Islet precursor cell (in vitro differentiated cells): ENCODE measurements at regions not wholly inside any gene's neighbourhood (a gene's known extent, or its start where the extent isn't known, plus 50 kb on each side); places are given as distances from the start of the nearest gene placed in this dataset.
"Not testable (repeated sequence)": the region's sequence is repeated elsewhere in the genome, so short reads cannot be mapped to it uniquely, and the experiment has no call there.

Experiments
- DNase-seq: peaks from one replicate; pipeline ENCODE4 v3.0.0-alpha.2; 2018

GRCh38 chr4:177190995-177191580 lies 118.6 kb upstream of the NEIL3 start:
- peak; percentile 61 for DNase-seq

DNA sequence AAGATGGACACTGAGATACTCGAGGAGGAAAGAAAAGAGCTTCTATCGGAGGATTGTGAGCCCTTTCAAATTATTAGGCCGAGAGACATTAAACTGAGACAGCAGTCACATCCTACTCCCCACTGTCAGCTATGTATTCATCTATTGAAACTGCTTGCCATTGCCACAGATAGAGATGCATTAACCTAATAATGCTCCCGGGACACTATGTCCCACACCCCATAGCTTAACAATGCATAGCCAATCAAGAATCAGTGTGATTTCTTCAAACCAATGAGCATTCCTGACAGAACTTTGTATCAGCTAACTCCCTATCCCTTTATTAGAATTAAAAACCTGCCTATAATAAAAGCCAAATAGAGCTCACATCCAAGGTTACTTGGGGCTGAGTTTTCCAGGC lies 118.1 kb upstream of the NEIL3 start:
- no peak for DNase-seq

DNA sequence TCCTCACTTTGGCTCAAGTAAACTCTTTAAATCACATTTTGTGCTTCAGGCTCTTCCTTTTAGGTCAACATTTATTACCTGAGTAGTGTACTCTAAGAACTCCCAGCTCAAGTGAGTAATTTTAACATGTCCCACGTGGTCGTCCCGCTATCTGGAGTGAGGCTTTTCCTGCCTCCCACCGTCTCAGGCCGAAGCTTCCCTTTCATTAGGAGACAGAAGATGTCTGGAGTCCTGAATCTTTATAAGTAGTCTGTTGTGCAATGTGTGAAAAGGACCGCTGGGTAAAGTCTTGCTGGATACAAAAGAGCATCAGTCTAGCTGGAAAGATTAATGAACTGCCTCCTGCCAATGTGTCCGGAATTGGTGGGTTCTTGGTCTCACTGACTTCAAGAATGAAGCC lies 117.7 kb upstream of the NEIL3 start:
- no peak for DNase-seq

GRCh38 chr4:177193024-177193715 lies 116.5 kb upstream of the NEIL3 start:
- not testable (repeated sequence) for DNase-seq

DNA sequence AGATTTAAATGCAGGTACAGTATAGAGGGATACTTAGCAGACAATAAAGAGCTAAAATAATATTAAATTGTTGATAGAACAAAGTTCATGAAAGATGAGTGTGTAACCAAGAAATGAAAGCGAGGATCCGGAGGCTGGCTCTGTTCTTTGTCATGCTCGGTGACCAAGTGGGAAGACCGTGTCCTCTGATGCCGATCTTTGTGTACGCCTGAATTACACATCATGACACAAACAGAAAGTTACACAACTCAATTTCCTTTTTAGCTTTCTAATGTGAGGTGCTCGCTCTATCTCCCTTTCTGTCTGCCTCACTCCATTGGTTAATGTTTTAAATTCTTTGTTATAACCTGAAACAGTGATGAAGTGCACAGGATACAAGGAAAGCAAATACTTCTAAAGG lies 114.8 kb upstream of the NEIL3 start:
- DNase-seq: no peak

DNA sequence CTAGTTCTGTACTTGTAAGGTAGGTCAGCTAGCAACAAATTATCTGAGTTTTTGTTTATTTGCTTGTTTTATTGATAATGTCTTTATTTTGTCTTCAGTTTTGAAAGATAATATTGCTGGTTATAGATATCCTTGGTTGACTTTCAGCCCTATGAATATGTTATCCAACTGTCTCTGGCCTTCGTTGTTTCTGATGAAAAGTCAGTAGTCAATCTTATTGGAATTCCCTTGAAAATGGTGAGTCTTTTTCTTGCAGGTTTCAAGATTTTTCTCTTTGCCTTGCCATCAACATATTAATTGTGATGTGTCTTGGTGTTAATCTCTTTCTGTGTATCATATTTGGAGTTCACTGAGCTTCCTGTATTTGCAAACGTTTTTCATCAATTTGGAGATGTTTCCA lies 113.1 kb upstream of the NEIL3 start:
- DNase-seq: no peak

DNA sequence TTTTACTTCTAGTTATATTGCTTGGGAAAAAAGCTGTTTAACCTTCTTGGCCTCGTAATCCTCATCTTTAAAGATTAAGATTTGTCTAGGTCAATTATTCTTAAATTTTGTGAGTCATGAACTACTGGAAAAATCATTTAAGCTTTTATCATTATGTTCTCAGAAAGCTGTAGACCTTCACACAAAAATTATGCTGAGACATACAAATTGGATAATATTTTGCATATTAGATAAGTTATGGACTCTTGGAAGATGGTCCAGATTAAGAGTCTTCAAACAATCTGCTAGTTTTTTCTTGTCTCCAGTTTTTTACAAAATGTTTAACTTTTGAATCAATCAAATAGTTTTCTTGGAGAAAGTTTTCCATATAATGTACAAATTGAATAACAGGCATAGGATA lies 108.1 kb upstream of the NEIL3 start:
- DNase-seq: no peak

DNA sequence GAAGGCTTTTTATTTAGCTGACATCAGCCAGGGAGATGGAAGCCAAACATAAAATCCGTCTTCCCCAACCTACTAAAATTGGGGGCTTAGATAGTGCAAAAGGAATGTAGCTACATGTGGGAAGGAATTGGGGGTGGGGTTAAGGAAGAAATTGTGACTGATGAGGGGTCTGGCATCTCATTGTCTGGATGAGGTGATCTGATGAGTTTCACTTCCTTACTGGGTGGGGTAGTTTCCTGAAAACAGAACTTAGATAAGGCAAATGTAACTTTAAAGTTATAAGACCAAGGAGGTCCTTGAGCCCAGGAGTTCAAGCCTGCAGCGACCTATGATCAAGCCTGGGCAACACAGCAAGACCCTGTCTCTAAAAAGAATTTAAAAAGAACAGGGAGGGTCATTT lies 105.5 kb upstream of the NEIL3 start:
- DNase-seq: no peak

GRCh38 chr4:177214935-177215334 lies 94.7 kb upstream of the NEIL3 start:
- DNase-seq: no peak

GRCh38 chr4:177220376-177220775 lies 89.3 kb upstream of the NEIL3 start:
- no peak for DNase-seq

DNA sequence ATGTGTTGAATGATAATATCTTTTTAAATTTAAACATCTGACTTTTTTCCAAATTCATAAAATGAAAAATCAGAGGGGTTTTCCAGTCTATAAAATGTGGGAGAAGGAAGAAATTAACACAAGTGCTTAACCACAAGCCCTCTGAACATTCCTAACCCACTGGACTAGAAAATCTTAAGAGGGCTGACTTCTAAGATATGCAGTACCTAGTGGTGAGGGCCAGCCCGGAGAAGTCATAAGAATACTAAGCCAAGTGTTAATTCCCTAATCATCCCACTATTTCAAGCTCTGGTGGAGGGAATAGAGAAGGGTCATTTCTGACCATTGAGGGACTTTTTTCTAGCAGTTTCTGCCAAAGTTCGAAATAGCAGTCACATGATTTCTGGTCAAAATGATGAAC lies 86.9 kb upstream of the NEIL3 start:
- no peak for DNase-seq

DNA sequence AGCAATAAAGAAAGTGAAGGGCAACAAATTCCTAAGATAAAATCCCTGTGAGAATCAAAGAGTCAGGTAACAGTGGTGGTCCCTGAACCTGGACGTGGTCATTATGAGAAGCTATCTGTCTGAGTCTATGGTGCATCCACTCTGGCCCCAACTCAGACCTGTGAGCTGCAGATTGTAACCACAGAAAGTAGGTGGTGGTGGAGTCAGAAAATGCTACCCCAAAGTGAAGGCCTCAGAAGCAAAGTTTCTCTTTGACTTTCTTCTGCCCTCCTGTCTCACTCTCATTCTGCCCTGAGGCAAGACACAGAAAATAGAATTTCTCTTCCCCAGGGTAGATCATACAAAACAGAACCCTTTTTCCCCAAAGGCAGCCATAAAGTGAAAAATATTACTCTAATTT lies 84.1 kb upstream of the NEIL3 start:
- no peak for DNase-seq

DNA sequence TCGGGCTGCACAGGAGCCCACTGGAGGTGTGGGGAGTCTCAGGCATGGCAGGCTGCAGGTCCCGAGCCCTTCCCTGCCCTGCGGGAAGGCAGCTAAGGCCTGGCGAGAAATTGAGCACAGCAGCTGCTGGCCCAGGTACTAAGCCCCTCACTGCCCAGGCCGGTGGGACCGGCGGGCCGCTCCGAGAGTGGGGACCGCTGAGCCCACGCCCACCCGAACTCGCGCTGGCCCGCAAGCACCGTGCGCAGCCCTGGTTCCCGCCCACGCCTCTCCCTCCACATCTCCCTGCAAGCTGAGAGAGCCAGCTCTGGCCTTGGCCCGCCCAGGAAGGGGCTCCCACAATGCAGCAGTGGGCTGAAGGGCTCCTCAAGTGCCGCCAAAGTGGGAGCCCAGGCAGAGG lies 82.0 kb upstream of the NEIL3 start:
- no peak for DNase-seq

DNA sequence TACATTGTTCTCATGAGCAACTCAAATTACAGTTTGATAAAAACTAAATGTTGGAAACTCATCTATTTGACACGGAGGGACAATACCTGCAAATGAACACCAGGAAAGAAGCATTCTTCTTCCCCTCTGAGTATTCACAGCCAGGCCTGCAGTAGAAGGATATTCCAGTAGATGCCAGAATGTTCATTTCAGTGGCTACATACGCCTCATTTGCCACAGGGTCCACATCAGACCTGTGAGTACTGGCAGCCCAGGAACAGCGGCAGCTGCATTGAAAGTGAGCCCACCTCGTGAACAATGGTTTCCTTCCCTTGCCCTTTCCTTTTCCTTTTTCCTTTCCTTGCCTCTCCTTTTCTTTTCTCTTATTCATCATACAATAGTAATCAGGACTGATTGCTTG lies 81.1 kb upstream of the NEIL3 start:
- no peak for DNase-seq

- DNase-seq: no peak
Measured at GRCh38 chr4:177229331-177229730, 80.3 kb upstream of the NEIL3 start.

GRCh38 chr4:177232473-177232872 lies 77.2 kb upstream of the NEIL3 start:
- DNase-seq: no peak

DNA sequence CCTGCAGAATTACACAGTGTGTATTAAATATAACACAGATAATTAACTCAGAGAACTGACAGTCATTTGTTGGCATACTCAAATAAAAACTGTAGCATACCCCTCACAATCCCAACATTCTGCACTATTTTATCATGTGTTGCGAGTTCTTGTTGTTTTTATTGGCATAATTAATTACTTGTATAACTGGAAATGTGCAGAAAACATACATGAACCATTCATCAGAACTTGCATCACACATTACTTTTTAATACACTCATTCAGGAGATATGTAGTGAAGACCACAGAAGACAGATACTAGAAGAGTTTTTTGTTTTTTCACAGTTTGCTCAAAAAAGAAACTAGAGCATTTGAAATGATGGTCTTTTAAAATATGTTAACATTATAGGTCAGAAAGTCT lies 74.6 kb upstream of the NEIL3 start:
- DNase-seq: no peak

- DNase-seq: no peak
Measured at GRCh38 chr4:177236886-177237285, 72.8 kb upstream of the NEIL3 start.

DNA sequence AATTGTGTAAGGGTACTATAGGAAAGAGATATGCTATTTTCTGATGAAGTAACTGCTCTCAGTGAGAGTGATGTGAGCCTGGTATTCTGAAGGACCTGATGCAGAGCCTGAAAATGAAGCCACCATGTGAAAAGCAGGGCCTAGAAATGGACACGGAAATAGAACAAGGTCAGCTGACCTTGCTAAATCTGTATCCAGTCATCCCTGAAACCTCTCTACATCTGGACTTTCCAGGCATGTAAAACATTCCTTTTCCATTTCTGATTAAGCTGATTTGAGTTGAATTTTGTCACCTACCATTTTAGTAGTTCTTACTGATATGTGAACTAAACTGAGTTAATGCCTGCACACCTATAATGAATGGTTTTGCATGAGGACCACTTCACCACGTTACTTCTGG lies 72.4 kb upstream of the NEIL3 start:
- DNase-seq: no peak

DNA sequence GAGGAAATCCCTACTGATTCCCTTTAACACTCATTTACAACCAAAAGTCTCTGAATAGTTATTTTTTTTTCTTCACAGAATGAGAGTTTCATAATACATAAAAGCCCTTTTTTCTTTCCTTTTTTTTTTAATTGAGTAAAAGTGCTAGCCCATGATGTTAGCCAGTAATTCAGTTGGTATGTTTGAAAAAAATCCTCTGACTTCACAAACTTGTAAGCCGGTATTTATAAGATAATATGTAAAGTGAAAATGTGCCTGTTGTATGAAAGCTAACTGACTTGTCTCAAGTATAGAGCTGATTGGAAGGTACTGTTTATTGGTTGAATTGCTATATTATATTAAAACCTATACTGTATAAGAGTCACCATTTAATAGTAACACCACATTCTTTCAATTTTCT lies 70.2 kb upstream of the NEIL3 start:
- no peak for DNase-seq

DNA sequence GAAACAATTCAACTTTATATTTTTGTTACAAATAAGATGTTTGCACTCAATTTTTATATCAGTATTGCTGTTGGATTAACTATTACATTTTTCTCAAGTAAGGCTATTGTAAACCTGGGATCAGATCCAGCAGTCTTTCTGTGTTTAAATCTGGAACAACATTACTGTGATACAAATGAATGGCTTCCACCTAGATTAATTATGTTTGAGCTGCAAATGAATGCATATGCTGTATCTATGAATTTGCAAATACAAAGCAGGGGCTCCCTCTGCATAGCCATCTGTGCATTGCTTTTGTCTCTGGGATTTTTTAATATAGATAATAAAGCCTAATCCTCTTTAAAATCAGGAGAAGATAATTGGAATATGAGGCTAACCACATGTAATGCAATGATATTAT lies 69.8 kb upstream of the NEIL3 start:
- no peak for DNase-seq

DNA sequence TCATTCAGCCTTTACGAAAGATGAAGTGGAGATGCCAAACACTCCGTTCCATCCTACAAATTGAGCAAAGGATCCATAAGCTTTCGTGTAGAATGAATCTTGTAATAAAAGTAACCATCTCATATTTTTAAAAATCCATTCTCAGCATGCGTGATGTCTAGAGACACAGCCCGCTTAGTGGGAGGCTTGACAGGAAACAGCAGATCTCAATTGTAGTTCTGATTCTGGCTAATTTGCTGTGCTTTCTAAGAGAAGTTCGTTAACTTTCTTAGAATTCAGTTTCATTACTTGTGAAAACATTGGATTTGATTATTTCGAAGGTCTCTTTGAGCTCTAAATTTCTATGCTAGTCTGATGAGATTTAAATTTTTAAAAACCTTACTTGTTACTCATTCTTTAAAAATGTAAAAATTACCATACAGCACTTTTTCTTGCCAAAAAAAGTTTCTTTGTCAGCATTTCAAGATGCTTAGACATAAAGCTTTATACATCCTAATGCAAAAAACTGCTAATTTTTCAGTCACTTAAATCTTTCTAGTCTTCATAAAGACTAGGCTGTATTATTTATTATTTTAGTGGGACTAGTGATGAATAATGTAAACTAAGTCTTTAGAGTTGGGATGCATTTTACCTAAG lies 66.9 kb upstream of the NEIL3 start:
- no peak for DNase-seq

GRCh38 chr4:177246641-177247584 lies 62.8 kb upstream of the NEIL3 start:
- no peak for DNase-seq
